ENCODE measurements at regions not wholly inside any gene's neighbourhood (a gene's known extent, or its start where the extent isn't known, plus 50 kb on each side); places are given as distances from the start of the nearest gene placed in this dataset.

- TF ChIP-seq ZC3H10 (CRISPR knock-in tag; IDR thresholded peaks at IDR 0.05) = no peak
- TF ChIP-seq SNAI2 (CRISPR knock-in tag; IDR thresholded peaks at IDR 0.05) = no peak
- no peak for TF ChIP-seq RARB (CRISPR knock-in tag; IDR thresholded peaks at IDR 0.05)
- TF ChIP-seq ISL1 (CRISPR knock-in tag; IDR thresholded peaks at IDR 0.05) = no peak
- no peak for ATAC-seq
Observed at GRCh38 chr11:30116512-30116911, 99.7 kb upstream of the KCNA4 start.

GRCh38 chr11:30120045-30120589 lies 103.3 kb upstream of the KCNA4 start:
- no peak for TF ChIP-seq BACH2 (CRISPR knock-in tag; IDR thresholded peaks at IDR 0.05; ENCODE audit: borderline replicate concordance)
- TF ChIP-seq CSDC2 (CRISPR knock-in tag; IDR thresholded peaks at IDR 0.05) = no peak
- TF ChIP-seq, protein P1, sequence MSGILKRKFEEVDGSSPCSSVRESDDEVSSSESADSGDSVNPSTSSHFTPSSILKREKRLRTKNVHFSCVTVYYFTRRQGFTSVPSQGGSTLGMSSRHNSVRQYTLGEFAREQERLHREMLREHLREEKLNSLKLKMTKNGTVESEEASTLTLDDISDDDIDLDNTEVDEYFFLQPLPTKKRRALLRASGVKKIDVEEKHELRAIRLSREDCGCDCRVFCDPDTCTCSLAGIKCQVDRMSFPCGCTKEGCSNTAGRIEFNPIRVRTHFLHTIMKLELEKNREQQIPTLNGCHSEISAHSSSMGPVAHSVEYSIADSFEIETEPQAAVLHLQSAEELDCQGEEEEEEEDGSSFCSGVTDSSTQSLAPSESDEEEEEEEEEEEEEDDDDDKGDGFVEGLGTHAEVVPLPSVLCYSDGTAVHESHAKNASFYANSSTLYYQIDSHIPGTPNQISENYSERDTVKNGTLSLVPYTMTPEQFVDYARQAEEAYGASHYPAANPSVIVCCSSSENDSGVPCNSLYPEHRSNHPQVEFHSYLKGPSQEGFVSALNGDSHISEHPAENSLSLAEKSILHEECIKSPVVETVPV (CRISPR knock-in tag; IDR thresholded peaks at IDR 0.05) = no peak
- no peak for TF ChIP-seq ARNTL (CRISPR knock-in tag; IDR thresholded peaks at IDR 0.05; ENCODE audit: borderline replicate concordance, low read depth)
- TF ChIP-seq TCF4 (CRISPR knock-in tag; IDR thresholded peaks at IDR 0.05; ENCODE audit: borderline replicate concordance) = no peak
- no peak for TF ChIP-seq ZC3H10 (CRISPR knock-in tag; IDR thresholded peaks at IDR 0.05)
- no peak for TF ChIP-seq ZFP30 (CRISPR knock-in tag; IDR thresholded peaks at IDR 0.05)
- TF ChIP-seq GLIS3 (CRISPR knock-in tag; IDR thresholded peaks at IDR 0.05) = no peak
- TF ChIP-seq ZNF70 (CRISPR knock-in tag; IDR thresholded peaks at IDR 0.05) = no peak
- TF ChIP-seq ZFP3 (CRISPR knock-in tag; IDR thresholded peaks at IDR 0.05) = no peak
- no peak for TF ChIP-seq RARB (CRISPR knock-in tag; IDR thresholded peaks at IDR 0.05)
- TF ChIP-seq OSR1 (CRISPR knock-in tag; IDR thresholded peaks at IDR 0.05) = no peak
- TF ChIP-seq SNAI2 (CRISPR knock-in tag; IDR thresholded peaks at IDR 0.05) = no peak
- TF ChIP-seq, protein P2, sequence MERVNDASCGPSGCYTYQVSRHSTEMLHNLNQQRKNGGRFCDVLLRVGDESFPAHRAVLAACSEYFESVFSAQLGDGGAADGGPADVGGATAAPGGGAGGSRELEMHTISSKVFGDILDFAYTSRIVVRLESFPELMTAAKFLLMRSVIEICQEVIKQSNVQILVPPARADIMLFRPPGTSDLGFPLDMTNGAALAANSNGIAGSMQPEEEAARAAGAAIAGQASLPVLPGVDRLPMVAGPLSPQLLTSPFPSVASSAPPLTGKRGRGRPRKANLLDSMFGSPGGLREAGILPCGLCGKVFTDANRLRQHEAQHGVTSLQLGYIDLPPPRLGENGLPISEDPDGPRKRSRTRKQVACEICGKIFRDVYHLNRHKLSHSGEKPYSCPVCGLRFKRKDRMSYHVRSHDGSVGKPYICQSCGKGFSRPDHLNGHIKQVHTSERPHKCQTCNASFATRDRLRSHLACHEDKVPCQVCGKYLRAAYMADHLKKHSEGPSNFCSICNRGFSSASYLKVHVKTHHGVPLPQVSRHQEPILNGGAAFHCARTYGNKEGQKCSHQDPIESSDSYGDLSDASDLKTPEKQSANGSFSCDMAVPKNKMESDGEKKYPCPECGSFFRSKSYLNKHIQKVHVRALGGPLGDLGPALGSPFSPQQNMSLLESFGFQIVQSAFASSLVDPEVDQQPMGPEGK (CRISPR knock-in tag; IDR thresholded peaks at IDR 0.05; ENCODE audit: borderline replicate concordance) = no peak
- no peak for TF ChIP-seq ZNF8 (CRISPR knock-in tag; IDR thresholded peaks at IDR 0.05)
- no peak for TF ChIP-seq TSHZ2 (CRISPR knock-in tag; IDR thresholded peaks at IDR 0.05)
- TF ChIP-seq, protein P3, sequence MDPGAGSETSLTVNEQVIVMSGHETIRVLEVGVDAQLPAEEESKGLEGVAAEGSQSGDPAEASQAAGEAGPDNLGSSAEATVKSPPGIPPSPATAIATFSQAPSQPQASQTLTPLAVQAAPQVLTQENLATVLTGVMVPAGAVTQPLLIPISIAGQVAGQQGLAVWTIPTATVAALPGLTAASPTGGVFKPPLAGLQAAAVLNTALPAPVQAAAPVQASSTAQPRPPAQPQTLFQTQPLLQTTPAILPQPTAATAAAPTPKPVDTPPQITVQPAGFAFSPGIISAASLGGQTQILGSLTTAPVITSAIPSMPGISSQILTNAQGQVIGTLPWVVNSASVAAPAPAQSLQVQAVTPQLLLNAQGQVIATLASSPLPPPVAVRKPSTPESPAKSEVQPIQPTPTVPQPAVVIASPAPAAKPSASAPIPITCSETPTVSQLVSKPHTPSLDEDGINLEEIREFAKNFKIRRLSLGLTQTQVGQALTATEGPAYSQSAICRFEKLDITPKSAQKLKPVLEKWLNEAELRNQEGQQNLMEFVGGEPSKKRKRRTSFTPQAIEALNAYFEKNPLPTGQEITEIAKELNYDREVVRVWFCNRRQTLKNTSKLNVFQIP (CRISPR knock-in tag; IDR thresholded peaks at IDR 0.05; ENCODE audit: borderline replicate concordance, low read depth) = no peak
- ATAC-seq = no peak

DNA sequence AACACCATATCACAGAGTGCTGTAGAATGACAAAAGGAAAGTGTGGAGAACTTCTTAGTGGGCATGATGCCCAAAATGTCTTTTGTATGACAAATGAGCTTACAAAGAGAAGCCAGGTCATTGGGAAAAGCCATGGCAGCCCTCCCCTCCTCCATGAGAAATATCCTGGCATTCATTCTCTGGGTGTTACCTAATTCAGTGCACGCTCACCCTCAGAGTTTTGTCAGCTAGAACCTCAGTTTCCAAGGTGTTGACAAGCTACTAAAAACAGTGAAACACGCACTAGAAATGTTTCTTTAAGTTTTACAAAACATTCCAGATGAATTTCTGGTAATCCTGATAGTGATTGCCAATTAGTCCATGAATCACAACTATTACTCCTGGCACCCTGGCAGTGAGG lies 105.4 kb upstream of the FSHB start:
- no peak for TF ChIP-seq ZFP3 (CRISPR knock-in tag; IDR thresholded peaks at IDR 0.05)
- TF ChIP-seq ARNTL (CRISPR knock-in tag; IDR thresholded peaks at IDR 0.05; ENCODE audit: borderline replicate concordance, low read depth) = no peak
- TF ChIP-seq ZNF8 (CRISPR knock-in tag; IDR thresholded peaks at IDR 0.05) = no peak
- TF ChIP-seq GLIS3 (CRISPR knock-in tag; IDR thresholded peaks at IDR 0.05) = no peak
- TF ChIP-seq ISL1 (CRISPR knock-in tag; IDR thresholded peaks at IDR 0.05) = no peak
- TF ChIP-seq ZNF565 (CRISPR knock-in tag; conservative IDR thresholded peaks at IDR 0.05; ENCODE audit: low read depth) = no peak
- no peak for TF ChIP-seq ZC3H10 (CRISPR knock-in tag; IDR thresholded peaks at IDR 0.05)
- TF ChIP-seq RARB (CRISPR knock-in tag; IDR thresholded peaks at IDR 0.05) = no peak
- TF ChIP-seq, protein P2 (CRISPR knock-in tag; IDR thresholded peaks at IDR 0.05; ENCODE audit: borderline replicate concordance) = no peak
- TF ChIP-seq ZNF70 (CRISPR knock-in tag; IDR thresholded peaks at IDR 0.05) = no peak
- no peak for TF ChIP-seq OSR1 (CRISPR knock-in tag; IDR thresholded peaks at IDR 0.05)
- TF ChIP-seq TOX (CRISPR knock-in tag; IDR thresholded peaks at IDR 0.05; ENCODE audit: borderline replicate concordance) = no peak
- ATAC-seq = no peak

All from SK-N-SH treated with all-trans-retinoic acid at 6 μM for 48 hours (cell line).